Lower leg skin (tissue), 4 donors: ENCODE measurements at regions not wholly inside any gene's neighbourhood (a gene's known extent, or its start where the extent isn't known, plus 50 kb on each side); places are given as distances from the start of the nearest gene placed in this dataset.
"Not testable (repeated sequence)": the region's sequence is repeated elsewhere in the genome, so short reads cannot be mapped to it uniquely, and the experiment has no call there.

Source experiments
- DNase-seq, 2 donors: peaks; one replicate each; pipeline ENCODE4 v3.0.0-alpha.2; 2019; ENCODE audit warnings: low spot score in 2 of 2
- H3K4me3 ChIP-seq: fragments of 200-600 bp; sonication (generic); 2 replicates; pipeline ENCODE4 v1.5.1; 2017; ENCODE audit warnings: mild to moderate bottlenecking, low read depth; ENCODE audit not compliant: poor library complexity, severe bottlenecking
- POLR2A ChIP-seq, 2 donors: fragments of 450-650 bp; IDR thresholded peaks; one replicate each; pipeline ENCODE4 v1.6.1; 2016 to 2017; ENCODE audit warnings: antibody characterized with exemption in 2 of 2, mild to moderate bottlenecking in 1 of 2, moderate library complexity in 1 of 2
- WGBS, 2 donors: methylation state at CpG; one replicate each; pipeline ENCODE4 v1.1.5; 2018; 5-methylcytosine and 5-hydroxymethylcytosine counted together
- intact Hi-C: fragments of 100-400 bp; cut with DNase I; formaldehyde crosslinking; loops from one replicate; pipeline ENCODE4 v1.15.0; 2023; ENCODE audit warnings: low total_unique reads
- TF ChIP-seq, protein P1 (sequence below), 3 donors: fragments of 450-650 bp; IDR thresholded peaks; one replicate each; pipeline ENCODE4 v1.5.1; 2016; ENCODE audit warnings: antibody characterized with exemption in 3 of 3, mild to moderate bottlenecking in 3 of 3, moderate library complexity in 2 of 3

DNA sequence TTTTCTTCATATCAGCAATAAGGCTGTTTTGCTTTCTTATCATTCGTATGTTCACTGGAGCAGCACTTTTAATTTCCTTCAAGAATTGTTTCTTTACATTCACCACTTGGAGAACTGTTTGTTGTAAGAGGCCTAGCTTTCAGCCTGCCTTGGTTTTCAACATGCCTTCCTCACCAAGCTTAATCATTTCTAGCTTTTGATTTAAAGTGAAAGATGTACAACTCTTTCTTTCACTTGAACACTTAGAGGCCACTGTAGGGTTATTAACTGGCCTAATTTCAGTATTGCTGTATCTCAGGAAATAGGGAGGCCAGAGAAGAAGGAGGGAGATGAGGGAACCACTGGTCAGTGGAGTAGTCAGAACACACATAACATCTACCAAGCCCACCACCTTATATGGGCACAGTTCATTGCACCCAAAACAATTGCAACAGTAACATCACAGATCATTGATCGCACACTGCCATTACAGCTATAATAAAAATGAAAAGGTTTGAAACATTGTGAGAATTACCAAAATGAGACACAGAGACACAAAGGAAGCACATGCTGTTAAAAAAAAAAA, 181.4 kb upstream of the TUBA3C start:
- WGBS, 2 donors = 34 to 36% methylated on average over 2 of the region's 2 CpGs
- intact Hi-C loops = no loop called here
- no peak overlapping the region for H3K4me3 ChIP-seq
- TF ChIP-seq, protein P1, sequence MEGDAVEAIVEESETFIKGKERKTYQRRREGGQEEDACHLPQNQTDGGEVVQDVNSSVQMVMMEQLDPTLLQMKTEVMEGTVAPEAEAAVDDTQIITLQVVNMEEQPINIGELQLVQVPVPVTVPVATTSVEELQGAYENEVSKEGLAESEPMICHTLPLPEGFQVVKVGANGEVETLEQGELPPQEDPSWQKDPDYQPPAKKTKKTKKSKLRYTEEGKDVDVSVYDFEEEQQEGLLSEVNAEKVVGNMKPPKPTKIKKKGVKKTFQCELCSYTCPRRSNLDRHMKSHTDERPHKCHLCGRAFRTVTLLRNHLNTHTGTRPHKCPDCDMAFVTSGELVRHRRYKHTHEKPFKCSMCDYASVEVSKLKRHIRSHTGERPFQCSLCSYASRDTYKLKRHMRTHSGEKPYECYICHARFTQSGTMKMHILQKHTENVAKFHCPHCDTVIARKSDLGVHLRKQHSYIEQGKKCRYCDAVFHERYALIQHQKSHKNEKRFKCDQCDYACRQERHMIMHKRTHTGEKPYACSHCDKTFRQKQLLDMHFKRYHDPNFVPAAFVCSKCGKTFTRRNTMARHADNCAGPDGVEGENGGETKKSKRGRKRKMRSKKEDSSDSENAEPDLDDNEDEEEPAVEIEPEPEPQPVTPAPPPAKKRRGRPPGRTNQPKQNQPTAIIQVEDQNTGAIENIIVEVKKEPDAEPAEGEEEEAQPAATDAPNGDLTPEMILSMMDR (IDR thresholded peaks at IDR 0.05) = no peak
- no peak for TF ChIP-seq POLR2A (IDR thresholded peaks at IDR 0.05)
- DNase-seq = no peak

DNA sequence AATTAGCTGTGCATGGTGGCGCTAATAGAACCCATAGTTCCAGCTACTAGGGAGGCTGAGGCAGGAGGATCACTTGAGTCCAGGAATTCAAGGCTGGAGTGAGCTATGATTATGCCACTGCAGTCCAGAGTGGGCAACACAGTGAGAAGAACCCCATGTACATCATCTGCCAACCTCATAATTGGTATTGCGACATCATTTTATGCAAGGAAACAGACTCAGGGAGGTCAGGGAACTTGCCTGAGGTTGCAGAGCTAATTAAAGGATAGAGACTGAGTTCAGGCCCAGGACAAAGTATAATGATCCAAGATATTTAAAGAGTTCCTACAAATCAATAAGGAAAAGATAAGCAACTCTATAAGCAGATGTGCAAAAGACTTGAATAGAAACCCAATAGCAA, 178.1 kb upstream of the TUBA3C start:
- WGBS, 2 donors = 88 to 92% methylated on average over 2 of the region's 2 CpGs
- intact Hi-C loops, DNase-seq, H3K4me3 ChIP-seq: not testable (repeated sequence)

- DNase-seq = no peak
- H3K4me3 ChIP-seq = no peak overlapping the region
- intact Hi-C loops = no loop called here
- 80 to 82% methylated on average over 12 of the region's 14 CpGs for WGBS, 2 donors
- no peak for TF ChIP-seq POLR2A (IDR thresholded peaks at IDR 0.05)
- TF ChIP-seq, protein P1 (IDR thresholded peaks at IDR 0.05) = no peak
Measured at GRCh38 chr13:19345916-19346422, 164.3 kb upstream of the TUBA3C start.

DNA sequence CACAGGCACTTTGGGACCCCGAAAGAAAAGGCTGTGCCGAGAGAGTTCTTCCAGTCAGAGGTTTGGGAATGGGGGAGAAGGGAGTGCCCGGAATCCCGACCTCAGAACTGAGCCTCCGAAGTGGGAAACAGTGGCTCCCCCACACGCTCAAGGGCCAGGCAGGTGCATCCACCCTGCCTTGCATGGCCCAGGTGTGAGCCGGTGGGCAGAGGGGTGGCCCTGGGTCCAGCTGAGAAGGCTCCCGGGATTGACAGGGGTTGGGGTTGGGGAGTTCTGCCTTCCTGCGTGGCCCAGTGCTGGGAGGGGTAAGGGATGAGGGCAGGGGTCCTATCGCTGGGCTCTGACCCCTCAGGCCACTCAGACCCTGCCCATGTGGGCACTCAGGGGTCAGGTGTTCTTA, 163.5 kb upstream of the TUBA3C start:
- 53 to 63% methylated on average over 6 to 8 of the region's 10 CpGs for WGBS, 2 donors
- TF ChIP-seq, protein P1 (IDR thresholded peaks at IDR 0.05) = no peak
- no peak for TF ChIP-seq POLR2A (IDR thresholded peaks at IDR 0.05)
- DNase-seq = no peak
- intact Hi-C loops = no loop called here
- H3K4me3 ChIP-seq = no peak overlapping the region

- intact Hi-C loops, H3K4me3 ChIP-seq, DNase-seq: not testable (repeated sequence)
- WGBS, 2 donors = 15 to 21% methylated on average over 17 to 29 of the region's 50 CpGs
Measured at GRCh38 chr13:19344585-19345120, 163.0 kb upstream of the TUBA3C start.

GRCh38 chr13:19332378-19332777, 150.8 kb upstream of the TUBA3C start:
- no peak for DNase-seq
- WGBS, 2 donors = 61 to 62% methylated on average over 3 of the region's 3 CpGs
- TF ChIP-seq, protein P1 (IDR thresholded peaks at IDR 0.05) = no peak
- no peak for TF ChIP-seq POLR2A (IDR thresholded peaks at IDR 0.05)
- H3K4me3 ChIP-seq = no peak overlapping the region
- intact Hi-C loops = no loop called here

GRCh38 chr13:19329365-19329764, 147.7 kb upstream of the TUBA3C start:
- 67 to 70% methylated on average over 3 of the region's 3 CpGs for WGBS, 2 donors
- no peak for DNase-seq

More at GRCh38 chr13:19329365-19329764, 147.7 kb upstream of the TUBA3C start:
- TF ChIP-seq POLR2A (IDR thresholded peaks at IDR 0.05) = no peak
- TF ChIP-seq, protein P1 (IDR thresholded peaks at IDR 0.05) = no peak
- intact Hi-C loops = no loop called here
- no peak overlapping the region for H3K4me3 ChIP-seq
